Fibroblast of lung (primary cell): ENCODE measurements at regions not wholly inside any gene's neighbourhood (a gene's known extent, or its start where the extent isn't known, plus 50 kb on each side); places are given as distances from the start of the nearest gene placed in this dataset.

Experiments
- EZH2 ChIP-seq: IDR thresholded peaks from 2 replicates; pipeline ENCODE4 v1.5.1; 2012; ENCODE audit warnings: low read length, control low read depth, mild to moderate bottlenecking; ENCODE audit errors: missing control alignments
- TF ChIP-seq, protein P1 (sequence below), 2 donors: IDR thresholded peaks in 1 of 2; conservative IDR thresholded peaks in 1 of 2; 1 replicate in 1 of 2; 2 replicates in 1 of 2; pipeline ENCODE4 v1.5.1; 2011 to 2012; ENCODE audit warnings: low read length in 2 of 2, control low read depth in 1 of 2, inconsistent platforms in 1 of 2, low read depth in 1 of 2, mild to moderate bottlenecking in 1 of 2

- TF ChIP-seq, protein P1, sequence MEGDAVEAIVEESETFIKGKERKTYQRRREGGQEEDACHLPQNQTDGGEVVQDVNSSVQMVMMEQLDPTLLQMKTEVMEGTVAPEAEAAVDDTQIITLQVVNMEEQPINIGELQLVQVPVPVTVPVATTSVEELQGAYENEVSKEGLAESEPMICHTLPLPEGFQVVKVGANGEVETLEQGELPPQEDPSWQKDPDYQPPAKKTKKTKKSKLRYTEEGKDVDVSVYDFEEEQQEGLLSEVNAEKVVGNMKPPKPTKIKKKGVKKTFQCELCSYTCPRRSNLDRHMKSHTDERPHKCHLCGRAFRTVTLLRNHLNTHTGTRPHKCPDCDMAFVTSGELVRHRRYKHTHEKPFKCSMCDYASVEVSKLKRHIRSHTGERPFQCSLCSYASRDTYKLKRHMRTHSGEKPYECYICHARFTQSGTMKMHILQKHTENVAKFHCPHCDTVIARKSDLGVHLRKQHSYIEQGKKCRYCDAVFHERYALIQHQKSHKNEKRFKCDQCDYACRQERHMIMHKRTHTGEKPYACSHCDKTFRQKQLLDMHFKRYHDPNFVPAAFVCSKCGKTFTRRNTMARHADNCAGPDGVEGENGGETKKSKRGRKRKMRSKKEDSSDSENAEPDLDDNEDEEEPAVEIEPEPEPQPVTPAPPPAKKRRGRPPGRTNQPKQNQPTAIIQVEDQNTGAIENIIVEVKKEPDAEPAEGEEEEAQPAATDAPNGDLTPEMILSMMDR (conservative IDR thresholded peaks at IDR 0.05 in 1 of 2, IDR thresholded peaks at IDR 0.05 in 1 of 2; ENCODE audit: low read depth in 1 of 2, low read length in 2 of 2) = no peak
- TF ChIP-seq EZH2 = no peak
These were observed 209.2 kb downstream of the MBL2 start for GRCh38 chr10:52563360-52563759.
